SK-N-SH treated with all-trans-retinoic acid at 6 μM for 48 hours (cell line): ENCODE measurements at regions not wholly inside any gene's neighbourhood (a gene's known extent, or its start where the extent isn't known, plus 50 kb on each side); places are given as distances from the start of the nearest gene placed in this dataset.
"Not testable (repeated sequence)": the region's sequence is repeated elsewhere in the genome, so short reads cannot be mapped to it uniquely, and the experiment has no call there.

ENCODE experiments used
- ATAC-seq: fragments of 200-7000 bp; cut with Tn5 transposase; 3 replicates; pipeline ENCODE4 v1.9.1; 2020; ENCODE audit warnings: mild to moderate bottlenecking, moderate library complexity
- ARNTL ChIP-seq: fragments of 450-650 bp; formaldehyde crosslinking; IDR thresholded peaks from 2 replicates; pipeline ENCODE4 v1.5.0; 2020; ENCODE audit warnings: low read depth, mild to moderate bottlenecking, moderate library complexity, borderline replicate concordance
- BACH2 ChIP-seq: fragments of 250-450 bp; sonication (Bioruptor Pico); IDR thresholded peaks from 2 replicates; pipeline ENCODE4 v1.9.0; 2021; ENCODE audit warnings: mild to moderate bottlenecking, borderline replicate concordance
- CSRNP3 ChIP-seq: fragments of 250-450 bp; sonication (Bioruptor Pico); IDR thresholded peaks from 2 replicates; pipeline ENCODE4 v1.5.1; 2021; ENCODE audit warnings: mild to moderate bottlenecking, moderate library complexity
- ESRRG ChIP-seq: fragments of 250-450 bp; sonication (Bioruptor Pico); IDR thresholded peaks from 2 replicates; pipeline ENCODE4 v1.6.1; 2021; ENCODE audit warnings: mild to moderate bottlenecking
- GLIS3 ChIP-seq: fragments of 250-450 bp; sonication (Bioruptor Pico); IDR thresholded peaks from 2 replicates; pipeline ENCODE4 v1.5.0; 2020; ENCODE audit warnings: mild to moderate bottlenecking, moderate library complexity
- ISL1 ChIP-seq: fragments of 250-450 bp; sonication (Bioruptor Pico); IDR thresholded peaks from 2 replicates; pipeline ENCODE4 v2.1.2; 2022; ENCODE audit warnings: mild to moderate bottlenecking, moderate library complexity
- OSR1 ChIP-seq: fragments of 250-450 bp; sonication (Bioruptor Pico); IDR thresholded peaks from 2 replicates; pipeline ENCODE4 v1.8.0; 2022; ENCODE audit warnings: moderate library complexity, mild to moderate bottlenecking, inconsistent platforms
- PATZ1 ChIP-seq: fragments of 250-450 bp; sonication (Bioruptor Pico); IDR thresholded peaks from 2 replicates; pipeline ENCODE4 v1.8.0; 2020; ENCODE audit warnings: mild to moderate bottlenecking, moderate library complexity, borderline replicate concordance
- POU6F1 ChIP-seq: fragments of 250-450 bp; sonication (Bioruptor Pico); IDR thresholded peaks from 2 replicates; pipeline ENCODE4 v1.8.0; 2021; ENCODE audit warnings: low read depth, mild to moderate bottlenecking, moderate library complexity, borderline replicate concordance
- PPARA ChIP-seq: fragments of 250-450 bp; sonication (Bioruptor Pico); IDR thresholded peaks from 2 replicates; pipeline ENCODE4 v1.5.0; 2020; ENCODE audit warnings: mild to moderate bottlenecking, borderline replicate concordance
- RARB ChIP-seq: fragments of 250-450 bp; sonication (Bioruptor Pico); IDR thresholded peaks from 2 replicates; pipeline ENCODE4 v1.8.0; 2021; ENCODE audit warnings: mild to moderate bottlenecking, moderate library complexity
- SNAI2 ChIP-seq: fragments of 250-450 bp; sonication (Bioruptor Pico); IDR thresholded peaks from 2 replicates; pipeline ENCODE4 v1.5.0; 2020; ENCODE audit warnings: mild to moderate bottlenecking, moderate library complexity
- TCF4 ChIP-seq: fragments of 250-450 bp; sonication (Bioruptor Pico); IDR thresholded peaks from 2 replicates; pipeline ENCODE4 v1.8.0; 2021; ENCODE audit warnings: mild to moderate bottlenecking, moderate library complexity, borderline replicate concordance
- TSHZ2 ChIP-seq: fragments of 250-450 bp; sonication (Bioruptor Pico); IDR thresholded peaks from 2 replicates; pipeline ENCODE4 v1.5.0; 2020; ENCODE audit warnings: mild to moderate bottlenecking, moderate library complexity
- ZC3H10 ChIP-seq: fragments of 250-450 bp; sonication (Bioruptor Pico); IDR thresholded peaks from 2 replicates; pipeline ENCODE4 v1.5.1; 2021; ENCODE audit warnings: mild to moderate bottlenecking, moderate library complexity
- ZFP3 ChIP-seq: fragments of 250-450 bp; sonication (Bioruptor Pico); IDR thresholded peaks from 2 replicates; pipeline ENCODE4 v1.5.0; 2020; ENCODE audit warnings: mild to moderate bottlenecking, moderate library complexity
- ZFP30 ChIP-seq: fragments of 450-650 bp; formaldehyde crosslinking; IDR thresholded peaks from 2 replicates; pipeline ENCODE4 v1.5.0; 2022; ENCODE audit warnings: mild to moderate bottlenecking, moderate library complexity
- ZNF565 ChIP-seq: fragments of 450-650 bp; formaldehyde crosslinking; conservative IDR thresholded peaks from 2 replicates; pipeline ENCODE4 v1.5.0; 2020; ENCODE audit warnings: low read depth, mild to moderate bottlenecking, moderate library complexity
- ZNF8 ChIP-seq: fragments of 450-650 bp; formaldehyde crosslinking; IDR thresholded peaks from 2 replicates; pipeline ENCODE4 v1.5.0; 2020; ENCODE audit warnings: mild to moderate bottlenecking, moderate library complexity

GRCh38 chr6:131471331-131471730, 101.7 kb upstream of the ARG1 start:
- ATAC-seq: no peak
- TF ChIP-seq BACH2 (CRISPR knock-in tag): no peak
- no peak for TF ChIP-seq ZC3H10 (CRISPR knock-in tag)
- no peak for TF ChIP-seq SNAI2 (CRISPR knock-in tag)
- no peak for TF ChIP-seq RARB (CRISPR knock-in tag)
- no peak for TF ChIP-seq CSRNP3 (CRISPR knock-in tag)
- TF ChIP-seq ISL1 (CRISPR knock-in tag): no peak
- no peak for TF ChIP-seq ARNTL
- TF ChIP-seq PPARA (CRISPR knock-in tag): no peak
- no peak for TF ChIP-seq ZFP30
- TF ChIP-seq ZNF565: no peak
- no peak for TF ChIP-seq PATZ1 (CRISPR knock-in tag)

- not testable (repeated sequence) for ATAC-seq
Observed at GRCh38 chr6:131473303-131473702, 99.7 kb upstream of the ARG1 start.

- no peak for TF ChIP-seq TSHZ2 (CRISPR knock-in tag)
- TF ChIP-seq SNAI2 (CRISPR knock-in tag): no peak
- no peak for TF ChIP-seq GLIS3 (CRISPR knock-in tag)
- TF ChIP-seq POU6F1 (CRISPR knock-in tag): no peak
- no peak for TF ChIP-seq OSR1
- no peak for TF ChIP-seq ZFP3
- no peak for TF ChIP-seq ZNF565
- no peak for TF ChIP-seq ZNF8 (CRISPR knock-in tag)
- no peak for TF ChIP-seq ZFP30
- no peak for TF ChIP-seq ESRRG (CRISPR knock-in tag)
- no peak for TF ChIP-seq CSRNP3 (CRISPR knock-in tag)
- no peak for TF ChIP-seq PPARA (CRISPR knock-in tag)
- no peak for TF ChIP-seq RARB (CRISPR knock-in tag)
- TF ChIP-seq ARNTL: no peak
- no peak for TF ChIP-seq ZC3H10 (CRISPR knock-in tag)
- TF ChIP-seq, all 23 proteins: peak for 0
- no peak for ATAC-seq
Observed at GRCh38 chr6:131476362-131476761, 96.7 kb upstream of the ARG1 start.

- ATAC-seq: not testable (repeated sequence)
Observed at GRCh38 chr6:131478740-131479211, 94.2 kb upstream of the ARG1 start.

- no peak for ATAC-seq
- TF ChIP-seq ZNF8 (CRISPR knock-in tag) (no peak), POU6F1 (CRISPR knock-in tag) (no peak), PATZ1 (CRISPR knock-in tag) (no peak), ZNF565 (no peak), ZC3H10 (CRISPR knock-in tag) (no peak), ZFP30 (no peak), ESRRG (CRISPR knock-in tag) (no peak), TCF4 (no peak), RARB (CRISPR knock-in tag) (no peak), SNAI2 (CRISPR knock-in tag) (no peak), ZFP3 (no peak)
Observed at GRCh38 chr6:131486608-131487007, 86.4 kb upstream of the ARG1 start.
